OCI-M2 (cell line): ENCODE measurements at regions not wholly inside any gene's neighbourhood (a gene's known extent, or its start where the extent isn't known, plus 50 kb on each side); places are given as distances from the start of the nearest gene placed in this dataset.
"Not testable (repeated sequence)": the region's sequence is repeated elsewhere in the genome, so short reads cannot be mapped to it uniquely, and the experiment has no call there.

ENCODE experiments used
- DNase-seq: peaks from one replicate; lab custom pipeline; 2025; ENCODE audit not compliant: unreplicated experiment; lab: John Stamatoyannopoulos, UW

GRCh38 chr3:153221748-153222162 is 59.7 kb downstream of the RAP2B start:
- peak; percentile 84 for DNase-seq

GRCh38 chr3:153226877-153227276 is 64.9 kb downstream of the RAP2B start:
- DNase-seq, result not testable (repeated sequence)

GRCh38 chr3:153230427-153230826 is 68.4 kb downstream of the RAP2B start:
- not testable (repeated sequence) for DNase-seq

GRCh38 chr3:153231245-153231644 is 69.2 kb downstream of the RAP2B start:
- DNase-seq, result not testable (repeated sequence)

GRCh38 chr3:153232050-153232752 is 70.2 kb downstream of the RAP2B start:
- DNase-seq, result not testable (repeated sequence)

- DNase-seq, result no peak
Measured at GRCh38 chr3:153232851-153233271, 70.8 kb downstream of the RAP2B start.

- DNase-seq, result no peak
Measured at GRCh38 chr3:153233986-153234385, 72.0 kb downstream of the RAP2B start.

- no peak for DNase-seq
Measured at GRCh38 chr3:153242896-153243295, 80.9 kb downstream of the RAP2B start.

GRCh38 chr3:153244961-153245360 is 82.9 kb downstream of the RAP2B start:
- DNase-seq, result no peak

- no peak for DNase-seq
Measured at GRCh38 chr3:153245661-153246060, 83.6 kb downstream of the RAP2B start.

- no peak for DNase-seq
Measured at GRCh38 chr3:153246331-153246730, 84.3 kb downstream of the RAP2B start.

- no peak for DNase-seq
Measured at GRCh38 chr3:153246806-153247205, 84.8 kb downstream of the RAP2B start.

- DNase-seq, result no peak
Measured at GRCh38 chr3:153247331-153248330, 85.6 kb downstream of the RAP2B start.

- DNase-seq, result not testable (repeated sequence)
Measured at GRCh38 chr3:153248835-153249234, 86.8 kb downstream of the RAP2B start.

- no peak for DNase-seq
Measured at GRCh38 chr3:153249906-153250305, 87.9 kb downstream of the RAP2B start.

GRCh38 chr3:153250446-153250845 is 88.4 kb downstream of the RAP2B start:
- no peak for DNase-seq

GRCh38 chr3:153252963-153253362 is 90.9 kb downstream of the RAP2B start:
- no peak for DNase-seq

GRCh38 chr3:153254361-153254760 is 92.3 kb downstream of the RAP2B start:
- no peak for DNase-seq

- DNase-seq, result no peak
Measured at GRCh38 chr3:153257673-153258351, 95.8 kb downstream of the RAP2B start.

GRCh38 chr3:153259956-153260355 is 97.9 kb downstream of the RAP2B start:
- DNase-seq, result no peak

GRCh38 chr3:153260681-153261080 is 98.7 kb downstream of the RAP2B start:
- no peak for DNase-seq
